ENCODE measurements at regions not wholly inside any gene's neighbourhood (a gene's known extent, or its start where the extent isn't known, plus 50 kb on each side); places are given as distances from the start of the nearest gene placed in this dataset.
"Not testable (repeated sequence)": the region's sequence is repeated elsewhere in the genome, so short reads cannot be mapped to it uniquely, and the experiment has no call there.

- no peak for DNase-seq (ENCODE audit: low spot score)
- no peak for ATAC-seq (ENCODE audit: low FRiP score)
- no peak for TF ChIP-seq CTCF (IDR thresholded peaks at IDR 0.05)
Observed at GRCh38 chr6:112526594-112526993, 179.5 kb downstream of the RFPL4B start.

- DNase-seq (ENCODE audit: low spot score); ATAC-seq (ENCODE audit: low FRiP score): not testable (repeated sequence)
Observed at GRCh38 chr6:112528306-112528705, 181.2 kb downstream of the RFPL4B start.

- no peak for TF ChIP-seq CTCF (IDR thresholded peaks at IDR 0.05)
- no peak for ATAC-seq (ENCODE audit: low FRiP score)
- no peak for DNase-seq (ENCODE audit: low spot score)
Observed at GRCh38 chr6:112535816-112536215, 188.7 kb downstream of the RFPL4B start.

GRCh38 chr6:112539355-112539754 is 192.2 kb downstream of the RFPL4B start:
- TF ChIP-seq CTCF (IDR thresholded peaks at IDR 0.05): no peak
- ATAC-seq (ENCODE audit: low FRiP score): no peak

GRCh38 chr6:112541847-112542246 is 194.7 kb downstream of the RFPL4B start:
- not testable (repeated sequence) for ATAC-seq (ENCODE audit: low FRiP score); DNase-seq (ENCODE audit: low spot score)

More at GRCh38 chr6:112539355-112539754, 192.2 kb downstream of the RFPL4B start:
- no peak for DNase-seq (ENCODE audit: low spot score)

GRCh38 chr6:112547321-112548085 is 200.4 kb downstream of the RFPL4B start:
- not testable (repeated sequence) for ATAC-seq (ENCODE audit: low FRiP score); DNase-seq (ENCODE audit: low spot score)

GRCh38 chr6:112549749-112550148 is 202.6 kb downstream of the RFPL4B start:
- DNase-seq (ENCODE audit: low spot score): no peak
- ATAC-seq (ENCODE audit: low FRiP score): no peak
- no peak for TF ChIP-seq CTCF (IDR thresholded peaks at IDR 0.05)

GRCh38 chr6:112557435-112557834 is 210.3 kb downstream of the RFPL4B start:
- no peak for TF ChIP-seq CTCF (IDR thresholded peaks at IDR 0.05)
- ATAC-seq (ENCODE audit: low FRiP score): no peak
- DNase-seq (ENCODE audit: low spot score): no peak

GRCh38 chr6:112557961-112558360 is 210.8 kb downstream of the RFPL4B start:
- TF ChIP-seq CTCF (IDR thresholded peaks at IDR 0.05): no peak
- DNase-seq (ENCODE audit: low spot score) (no peak), ATAC-seq (ENCODE audit: low FRiP score) (no peak)
